GM19240 (cell line): ENCODE measurements at regions not wholly inside any gene's neighbourhood (a gene's known extent, or its start where the extent isn't known, plus 50 kb on each side); places are given as distances from the start of the nearest gene placed in this dataset.
"Not testable (repeated sequence)": the region's sequence is repeated elsewhere in the genome, so short reads cannot be mapped to it uniquely, and the experiment has no call there.

Experiments used
- DNase-seq: peaks from one replicate; pipeline ENCODE4 v3.0.0; 2011; ENCODE audit warnings: low spot score; ENCODE audit not compliant: insufficient read length

- no peak for DNase-seq
Measured at GRCh38 chr3:139198929-139199328, 144.9 kb upstream of the MRPS22 start.

GRCh38 chr3:139199421-139200010 lies 144.3 kb upstream of the MRPS22 start:
- no peak for DNase-seq

- no peak for DNase-seq
Measured at GRCh38 chr3:139201446-139202225, 142.2 kb upstream of the MRPS22 start.

GRCh38 chr3:139202226-139202958 lies 141.4 kb upstream of the MRPS22 start:
- no peak for DNase-seq

GRCh38 chr3:139202959-139203349 lies 140.9 kb upstream of the MRPS22 start:
- DNase-seq = no peak

- DNase-seq = no peak
Measured at GRCh38 chr3:139203752-139204151, 140.1 kb upstream of the MRPS22 start.

GRCh38 chr3:139204728-139205127 lies 139.1 kb upstream of the MRPS22 start:
- DNase-seq = no peak

GRCh38 chr3:139213936-139214335 lies 129.9 kb upstream of the MRPS22 start:
- no peak for DNase-seq

GRCh38 chr3:139216958-139217357 lies 126.9 kb upstream of the MRPS22 start:
- no peak for DNase-seq

GRCh38 chr3:139217633-139218032 lies 126.2 kb upstream of the MRPS22 start:
- no peak for DNase-seq

- DNase-seq = no peak
Measured at GRCh38 chr3:139218046-139218445, 125.8 kb upstream of the MRPS22 start.

GRCh38 chr3:139219463-139219862 lies 124.4 kb upstream of the MRPS22 start:
- no peak for DNase-seq

- DNase-seq = no peak
Measured at GRCh38 chr3:139222100-139222657, 121.6 kb upstream of the MRPS22 start.

- DNase-seq = no peak
Measured at GRCh38 chr3:139225548-139225947, 118.3 kb upstream of the MRPS22 start.

- no peak for DNase-seq
Measured at GRCh38 chr3:139226731-139227130, 117.1 kb upstream of the MRPS22 start.

GRCh38 chr3:139227165-139227564 lies 116.7 kb upstream of the MRPS22 start:
- no peak for DNase-seq

- DNase-seq = no peak
Measured at GRCh38 chr3:139227827-139228226, 116.0 kb upstream of the MRPS22 start.

- DNase-seq = no peak
Measured at GRCh38 chr3:139230391-139230790, 113.4 kb upstream of the MRPS22 start.

- no peak for DNase-seq
Measured at GRCh38 chr3:139231555-139232281, 112.1 kb upstream of the MRPS22 start.

GRCh38 chr3:139232341-139232740 lies 111.5 kb upstream of the MRPS22 start:
- DNase-seq = not testable (repeated sequence)

GRCh38 chr3:139234491-139234890 lies 109.3 kb upstream of the MRPS22 start:
- no peak for DNase-seq
